SK-N-SH (cell line): ENCODE measurements at regions not wholly inside any gene's neighbourhood (a gene's known extent, or its start where the extent isn't known, plus 50 kb on each side); places are given as distances from the start of the nearest gene placed in this dataset.

ENCODE experiments used
- CTCF ChIA-PET: fragments of 300-600, 350-600 bp; formaldehyde crosslinking; extraction: SDS; loops from one replicate; lab custom pipeline; 2021; lab: Yijun Ruan, JAX
- POLR2A ChIA-PET: fragments of 350-600 bp; sonication (Branson Sonifier 250); formaldehyde crosslinking; extraction: SDS; loops from one replicate; lab custom pipeline; 2020; ENCODE audit warnings: antibody characterized with exemption, inconsistent platforms; lab: Yijun Ruan, JAX
- DNase-seq: peaks from one replicate; pipeline ENCODE4 v3.0.0; 2012
- H2AFZ ChIP-seq: fragments of 200-600 bp; sonication (generic); 2 replicates; pipeline ENCODE4 v1.8.1; 2016; ENCODE audit warnings: antibody characterized with exemption, mild to moderate bottlenecking, low read depth
- H3F3A ChIP-seq: fragments of 200-600 bp; sonication (generic); replicated peaks from 2 replicates; pipeline ENCODE3; 2016; ENCODE audit warnings: antibody characterized with exemption, mild to moderate bottlenecking; ENCODE audit not compliant: insufficient read depth
- H3K27ac ChIP-seq, 2 experiments: fragments of 200-500 bp in 1 of 2; fragments of 200-600 bp in 1 of 2; sonication (Bioruptor generic) in 1 of 2; sonication (generic), shearing (Covaris generic) in 1 of 2; 2 replicates each; pipeline versions ENCODE4 v1.5.1 to v1.6.1; 2014 to 2016; ENCODE audit warnings: low read depth in 2 of 2, inconsistent platforms in 1 of 2, low read length in 1 of 2, mild to moderate bottlenecking in 1 of 2, mixed read lengths in 1 of 2
- H3K27me3 ChIP-seq: fragments of 200-600 bp; sonication (generic), shearing (Covaris generic); 2 replicates; pipeline ENCODE4 v1.6.1; 2016; ENCODE audit warnings: mixed run types; ENCODE audit not compliant: insufficient read depth
- H3K36me3 ChIP-seq, 2 experiments: fragments of 200-500 bp in 1 of 2; fragments of 200-600 bp in 1 of 2; sonication (Bioruptor generic) in 1 of 2; sonication (generic) in 1 of 2; replicated peaks in 1 of 2; 2 replicates each; pipeline versions ENCODE3 to v1.5.1; 2014 to 2016; ENCODE audit warnings: low read length in 1 of 2, mild to moderate bottlenecking in 1 of 2; ENCODE audit not compliant: insufficient read depth in 2 of 2, control insufficient read depth in 1 of 2
- H3K4me1 ChIP-seq, 2 experiments: fragments of 200-500 bp in 1 of 2; fragments of 200-600 bp in 1 of 2; sonication (Bioruptor generic) in 1 of 2; sonication (generic), shearing (Covaris generic) in 1 of 2; 2 replicates each; pipeline versions ENCODE4 v1.5.1 to v1.6.1; 2014 to 2016; ENCODE audit warnings: low read depth in 1 of 2, low read length in 1 of 2, mixed run types in 1 of 2; ENCODE audit not compliant: insufficient read depth in 2 of 2, control insufficient read depth in 1 of 2
- H3K4me2 ChIP-seq: fragments of 200-600 bp; sonication (generic), shearing (Covaris generic); 2 replicates; pipeline ENCODE4 v1.6.1; 2017; ENCODE audit warnings: mixed run types
- H3K4me3 ChIP-seq, 2 experiments: fragments of 200-500 bp in 1 of 2; fragments of 200-600 bp in 1 of 2; sonication (Bioruptor generic) in 1 of 2; sonication (generic), shearing (Covaris generic) in 1 of 2; 2 replicates each; pipeline versions ENCODE4 v1.5.1 to v1.8.1; 2014 to 2016; ENCODE audit warnings: low read depth in 2 of 2, inconsistent platforms in 1 of 2, low read length in 1 of 2, mild to moderate bottlenecking in 1 of 2, mixed read lengths in 1 of 2, moderate library complexity in 1 of 2
- H3K79me2 ChIP-seq: fragments of 200-600 bp; sonication (generic); 2 replicates; pipeline ENCODE4 v1.8.1; 2017; ENCODE audit warnings: mild to moderate bottlenecking; ENCODE audit not compliant: insufficient read depth
- H3K9ac ChIP-seq: fragments of 200-600 bp; sonication (generic); 2 replicates; pipeline ENCODE4 v1.6.1; 2017; ENCODE audit warnings: mixed run types
- H3K9me2 ChIP-seq: fragments of 200-600 bp; sonication (generic); 2 replicates; pipeline ENCODE4 v1.6.1; 2017; ENCODE audit warnings: mixed run types
- H3K9me3 ChIP-seq: fragments of 200-600 bp; sonication (generic); 2 replicates; pipeline ENCODE4 v1.6.1; 2017; ENCODE audit warnings: mixed run types, mild to moderate bottlenecking, moderate library complexity
- H4K20me1 ChIP-seq: fragments of 200-600 bp; sonication (generic); 2 replicates; pipeline ENCODE4 v1.6.1; 2017; ENCODE audit warnings: mild to moderate bottlenecking, mixed run types; ENCODE audit not compliant: insufficient read depth
- CHD2 ChIP-seq: fragments of 150-350 bp; IDR thresholded peaks from 2 replicates; pipeline ENCODE4 v1.6.1; 2018; ENCODE audit warnings: low read length; ENCODE audit not compliant: partially characterized antibody
- ELF1 ChIP-seq: IDR thresholded peaks from 2 replicates; pipeline ENCODE4 v1.4.0; 2012
- EZH2phosphoT487 ChIP-seq: fragments of 200-600 bp; sonication (generic); IDR thresholded peaks from 2 replicates; pipeline ENCODE4 v1.6.1; 2017; ENCODE audit warnings: low read depth, mixed run types, mild to moderate bottlenecking, antibody characterized with exemption, moderate library complexity, borderline replicate concordance
- FOXJ3 ChIP-seq: sonication (generic); formaldehyde crosslinking; IDR thresholded peaks from 2 replicates; pipeline ENCODE4 v1.5.1; 2020; ENCODE audit warnings: mild to moderate bottlenecking, missing genetic modification reagents
- GABPA ChIP-seq: IDR thresholded peaks from 2 replicates; pipeline ENCODE4 v1.4.0; 2012; ENCODE audit warnings: low read depth, mild to moderate bottlenecking
- RCOR1 ChIP-seq: fragments of 150-350 bp; IDR thresholded peaks from 2 replicates; pipeline ENCODE4 v1.6.1; 2017; ENCODE audit warnings: antibody characterized with exemption, low read length
- REST ChIP-seq: IDR thresholded peaks from 2 replicates; pipeline ENCODE4 v1.6.1; 2012; ENCODE audit warnings: mild to moderate bottlenecking, low read depth, low read length, moderate library complexity
- RFX5 ChIP-seq: IDR thresholded peaks from 2 replicates; pipeline ENCODE4 v1.6.1; 2012; ENCODE audit warnings: mild to moderate bottlenecking, improper control_type of control experiment, low read length
- SMC3 ChIP-seq: IDR thresholded peaks from 2 replicates; pipeline ENCODE4 v1.6.1; 2012; ENCODE audit warnings: low read depth, low read length, improper control_type of control experiment
- TCF12 ChIP-seq: IDR thresholded peaks from 2 replicates; pipeline ENCODE4 v1.4.0; 2012
- TEAD4 ChIP-seq: IDR thresholded peaks from 2 replicates; pipeline ENCODE4 v1.4.0; 2012; ENCODE audit warnings: mild to moderate bottlenecking, borderline replicate concordance; ENCODE audit not compliant: insufficient read depth
- WGBS: methylation state at CpG from one replicate; pipeline ENCODE4 v1.1.6; 2017; ENCODE audit warnings: low lambda C conversion rate; 5-methylcytosine and 5-hydroxymethylcytosine counted together
- TF ChIP-seq, protein P1 (sequence below): IDR thresholded peaks from 2 replicates; pipeline ENCODE4 v1.4.0; 2012; ENCODE audit warnings: low read depth
- TF ChIP-seq, protein P2 (sequence below): IDR thresholded peaks from 2 replicates; pipeline ENCODE4 v1.4.0; 2012; ENCODE audit warnings: low read depth, borderline replicate concordance
- TF ChIP-seq, protein P3 (sequence below): IDR thresholded peaks from 2 replicates; pipeline ENCODE4 v1.4.0; 2012; ENCODE audit warnings: low read depth, borderline replicate concordance

DNA sequence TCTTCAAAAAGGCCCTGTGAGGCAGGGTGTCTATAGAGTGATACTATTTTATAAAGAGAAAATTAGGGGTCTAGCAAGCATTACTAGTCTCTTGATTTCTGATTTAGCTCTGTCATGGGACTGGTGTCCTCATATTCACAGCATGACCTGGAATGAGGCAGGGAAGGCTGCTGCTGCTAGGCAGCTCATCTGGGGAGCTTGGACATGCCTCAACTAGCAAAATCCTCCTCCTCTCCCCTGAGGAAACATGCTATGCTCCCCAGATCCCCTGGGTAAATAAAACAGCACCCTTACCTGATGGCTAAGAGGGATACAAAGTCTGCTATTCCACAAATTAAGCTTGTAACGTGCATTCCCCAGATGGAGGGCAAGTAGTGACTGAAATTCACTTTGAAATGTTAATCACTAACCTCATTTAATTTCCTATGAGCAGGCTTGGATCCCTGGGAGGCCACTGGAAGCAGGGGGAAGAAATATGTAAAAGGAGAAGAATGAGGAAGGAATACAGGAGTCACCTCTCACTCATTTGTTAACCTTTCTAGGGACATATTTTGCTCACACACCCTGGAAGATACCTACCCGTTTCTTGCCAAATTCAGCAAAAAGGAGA is 709.4 kb downstream of the SQOR start:
- POLR2A ChIA-PET = no interaction called here
- no peak overlapping the region for H3K4me2 ChIP-seq
- no peak for DNase-seq
- H4K20me1 ChIP-seq = no peaks in the 10 kb centered on the region
- CTCF ChIA-PET = no interaction called here
- no peaks in the 10 kb centered on the region for H3K9me3 ChIP-seq
- 23% methylated on average over 2 of the region's 2 CpGs for WGBS
- H3K27ac ChIP-seq = no peak overlapping the region
- no peaks in the 10 kb centered on the region for H3K27me3 ChIP-seq
- H3K4me3 ChIP-seq = no peak overlapping the region
- no peak overlapping the region for H3K9ac ChIP-seq
- H3F3A ChIP-seq = no peaks in the 10 kb centered on the region
- no peaks in the 10 kb centered on the region for H3K36me3 ChIP-seq
- H2AFZ ChIP-seq = no peak overlapping the region
- no peak for TF ChIP-seq RFX5
- TF ChIP-seq, protein P1, sequence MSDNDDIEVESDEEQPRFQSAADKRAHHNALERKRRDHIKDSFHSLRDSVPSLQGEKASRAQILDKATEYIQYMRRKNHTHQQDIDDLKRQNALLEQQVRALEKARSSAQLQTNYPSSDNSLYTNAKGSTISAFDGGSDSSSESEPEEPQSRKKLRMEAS = no peak
- no peak for TF ChIP-seq EZH2phosphoT487
- TF ChIP-seq FOXJ3 (CRISPR knock-in tag) = no peak
- TF ChIP-seq, protein P2, sequence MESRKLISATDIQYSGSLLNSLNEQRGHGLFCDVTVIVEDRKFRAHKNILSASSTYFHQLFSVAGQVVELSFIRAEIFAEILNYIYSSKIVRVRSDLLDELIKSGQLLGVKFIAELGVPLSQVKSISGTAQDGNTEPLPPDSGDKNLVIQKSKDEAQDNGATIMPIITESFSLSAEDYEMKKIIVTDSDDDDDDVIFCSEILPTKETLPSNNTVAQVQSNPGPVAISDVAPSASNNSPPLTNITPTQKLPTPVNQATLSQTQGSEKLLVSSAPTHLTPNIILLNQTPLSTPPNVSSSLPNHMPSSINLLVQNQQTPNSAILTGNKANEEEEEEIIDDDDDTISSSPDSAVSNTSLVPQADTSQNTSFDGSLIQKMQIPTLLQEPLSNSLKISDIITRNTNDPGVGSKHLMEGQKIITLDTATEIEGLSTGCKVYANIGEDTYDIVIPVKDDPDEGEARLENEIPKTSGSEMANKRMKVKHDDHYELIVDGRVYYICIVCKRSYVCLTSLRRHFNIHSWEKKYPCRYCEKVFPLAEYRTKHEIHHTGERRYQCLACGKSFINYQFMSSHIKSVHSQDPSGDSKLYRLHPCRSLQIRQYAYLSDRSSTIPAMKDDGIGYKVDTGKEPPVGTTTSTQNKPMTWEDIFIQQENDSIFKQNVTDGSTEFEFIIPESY = no peak
- no peak for TF ChIP-seq TCF12
- no peak for TF ChIP-seq SMC3
- TF ChIP-seq TEAD4 = no peak
- TF ChIP-seq, protein P3, sequence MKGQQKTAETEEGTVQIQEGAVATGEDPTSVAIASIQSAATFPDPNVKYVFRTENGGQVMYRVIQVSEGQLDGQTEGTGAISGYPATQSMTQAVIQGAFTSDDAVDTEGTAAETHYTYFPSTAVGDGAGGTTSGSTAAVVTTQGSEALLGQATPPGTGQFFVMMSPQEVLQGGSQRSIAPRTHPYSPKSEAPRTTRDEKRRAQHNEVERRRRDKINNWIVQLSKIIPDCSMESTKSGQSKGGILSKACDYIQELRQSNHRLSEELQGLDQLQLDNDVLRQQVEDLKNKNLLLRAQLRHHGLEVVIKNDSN = no peak
- no peak for TF ChIP-seq REST
- TF ChIP-seq GABPA = no peak
- no peak for TF ChIP-seq ELF1
- TF ChIP-seq RCOR1 = no peak
- TF ChIP-seq CHD2 = no peak
- no peaks in the 10 kb centered on the region for H3K79me2 ChIP-seq
- H3K4me1 ChIP-seq = no peaks in the 10 kb centered on the region
- no peaks in the 10 kb centered on the region for H3K9me2 ChIP-seq
